Fibroblast of mammary gland (primary cell): ENCODE measurements at regions not wholly inside any gene's neighbourhood (a gene's known extent, or its start where the extent isn't known, plus 50 kb on each side); places are given as distances from the start of the nearest gene placed in this dataset.

ENCODE experiments used
- DNase-seq: peaks from one replicate; pipeline ENCODE4 v3.0.0-alpha.2; 2010; ENCODE audit warnings: low read depth
- H3K4me3 ChIP-seq: 2 replicates; pipeline ENCODE4 v1.5.1; 2011; ENCODE audit warnings: low read depth, mild to moderate bottlenecking, low read length, moderate library complexity; ENCODE audit not compliant: control insufficient read depth
- TF ChIP-seq, protein P1 (sequence below): conservative IDR thresholded peaks from 2 replicates; pipeline ENCODE4 v1.5.1; 2011; ENCODE audit warnings: low read depth, low read length, inconsistent platforms; ENCODE audit not compliant: control insufficient read depth, insufficient read depth

DNA sequence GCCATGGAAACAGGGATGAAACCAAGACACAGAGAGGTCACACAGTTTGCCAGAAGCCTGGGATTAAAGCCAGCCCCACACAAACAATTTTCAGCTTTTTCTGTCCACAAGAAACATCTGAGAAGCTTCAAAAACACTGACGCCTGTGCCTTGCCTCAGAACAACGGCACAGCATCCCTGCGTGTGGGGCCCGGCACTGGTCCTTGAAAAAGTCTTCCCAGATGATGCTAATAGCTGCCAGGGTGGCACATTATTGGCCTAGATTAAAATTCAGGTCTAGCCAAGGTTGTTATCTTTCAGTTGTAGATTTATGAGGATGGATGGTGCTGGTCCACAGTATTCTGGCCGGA lies 321.4 kb downstream of the HAPSTR1 start:
- no peak for DNase-seq
- H3K4me3 ChIP-seq: no peak overlapping the region
- TF ChIP-seq, protein P1, sequence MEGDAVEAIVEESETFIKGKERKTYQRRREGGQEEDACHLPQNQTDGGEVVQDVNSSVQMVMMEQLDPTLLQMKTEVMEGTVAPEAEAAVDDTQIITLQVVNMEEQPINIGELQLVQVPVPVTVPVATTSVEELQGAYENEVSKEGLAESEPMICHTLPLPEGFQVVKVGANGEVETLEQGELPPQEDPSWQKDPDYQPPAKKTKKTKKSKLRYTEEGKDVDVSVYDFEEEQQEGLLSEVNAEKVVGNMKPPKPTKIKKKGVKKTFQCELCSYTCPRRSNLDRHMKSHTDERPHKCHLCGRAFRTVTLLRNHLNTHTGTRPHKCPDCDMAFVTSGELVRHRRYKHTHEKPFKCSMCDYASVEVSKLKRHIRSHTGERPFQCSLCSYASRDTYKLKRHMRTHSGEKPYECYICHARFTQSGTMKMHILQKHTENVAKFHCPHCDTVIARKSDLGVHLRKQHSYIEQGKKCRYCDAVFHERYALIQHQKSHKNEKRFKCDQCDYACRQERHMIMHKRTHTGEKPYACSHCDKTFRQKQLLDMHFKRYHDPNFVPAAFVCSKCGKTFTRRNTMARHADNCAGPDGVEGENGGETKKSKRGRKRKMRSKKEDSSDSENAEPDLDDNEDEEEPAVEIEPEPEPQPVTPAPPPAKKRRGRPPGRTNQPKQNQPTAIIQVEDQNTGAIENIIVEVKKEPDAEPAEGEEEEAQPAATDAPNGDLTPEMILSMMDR: no peak

DNA sequence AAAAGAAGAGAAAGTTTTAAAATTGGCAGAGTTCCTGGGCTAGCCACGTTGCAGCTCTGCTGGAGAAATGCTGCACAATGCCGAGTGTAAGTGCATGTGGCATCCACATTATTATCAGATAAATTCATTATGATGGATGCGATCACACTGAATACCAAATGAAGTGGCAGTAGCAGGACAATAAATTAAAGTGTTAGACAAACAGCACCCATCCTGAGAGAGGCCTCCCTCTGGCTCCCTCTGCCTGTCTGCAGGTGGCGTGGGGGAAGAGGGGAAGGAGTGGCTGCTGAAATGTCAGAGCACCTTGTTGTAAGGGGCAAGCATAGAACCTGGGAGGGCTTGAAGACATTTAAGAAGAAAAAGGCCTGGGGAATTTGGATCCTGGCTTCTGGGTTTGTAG lies 324.1 kb downstream of the HAPSTR1 start:
- TF ChIP-seq, protein P1: no peak
- H3K4me3 ChIP-seq: no peak overlapping the region
- DNase-seq: no peak

GRCh38 chr16:9417898-9418297 lies 326.5 kb downstream of the HAPSTR1 start:
- no peak overlapping the region for H3K4me3 ChIP-seq
- TF ChIP-seq, protein P1: no peak
- no peak for DNase-seq

GRCh38 chr16:9419161-9419560 lies 327.7 kb downstream of the HAPSTR1 start:
- DNase-seq: no peak
- TF ChIP-seq, protein P1: no peak
- no peak overlapping the region for H3K4me3 ChIP-seq

GRCh38 chr16:9422762-9423513 lies 331.5 kb downstream of the HAPSTR1 start:
- DNase-seq: no peak
- H3K4me3 ChIP-seq: no peak overlapping the region
- TF ChIP-seq, protein P1: no peak

GRCh38 chr16:9425236-9425635 lies 333.8 kb downstream of the HAPSTR1 start:
- TF ChIP-seq, protein P1: no peak

More at GRCh38 chr16:9425236-9425635, 333.8 kb downstream of the HAPSTR1 start:
- no peak overlapping the region for H3K4me3 ChIP-seq
- no peak for DNase-seq
